GM19463 (cell line): ENCODE measurements at regions not wholly inside any gene's neighbourhood (a gene's known extent, or its start where the extent isn't known, plus 50 kb on each side); places are given as distances from the start of the nearest gene placed in this dataset.
A peak's percentile ranks its signal among the peaks of the same experiment; 100 is the strongest.
"Not testable (repeated sequence)": the region's sequence is repeated elsewhere in the genome, so short reads cannot be mapped to it uniquely, and the experiment has no call there.

ENCODE experiments used
- ATAC-seq: cut with Tn5 transposase; IDR thresholded peaks from one replicate; pipeline ENCODE4 v1.9.1; 2021; ENCODE audit warnings: mild to moderate bottlenecking, moderate library complexity; ENCODE audit not compliant: unreplicated experiment

- not testable (repeated sequence) for ATAC-seq
Measured at GRCh38 chr1:83410746-83411413, 588.1 kb downstream of the TTLL7 start.

- not testable (repeated sequence) for ATAC-seq
Measured at GRCh38 chr1:83406693-83407371, 592.1 kb downstream of the TTLL7 start.

GRCh38 chr1:83405789-83406188 is 593.1 kb downstream of the TTLL7 start:
- peak; percentile 63 for ATAC-seq

- not testable (repeated sequence) for ATAC-seq
Measured at GRCh38 chr1:83403500-83403899, 595.4 kb downstream of the TTLL7 start.

GRCh38 chr1:83401146-83401545 is 597.8 kb downstream of the TTLL7 start:
- ATAC-seq: not testable (repeated sequence)

- not testable (repeated sequence) for ATAC-seq
Measured at GRCh38 chr1:83400173-83400572, 598.8 kb downstream of the TTLL7 start.

- ATAC-seq: not testable (repeated sequence)
Measured at GRCh38 chr1:83398125-83398524, 600.8 kb downstream of the TTLL7 start.

GRCh38 chr1:83395130-83395529 is 603.8 kb downstream of the TTLL7 start:
- not testable (repeated sequence) for ATAC-seq

- ATAC-seq: not testable (repeated sequence)
Measured at GRCh38 chr1:83386946-83387345, 612.0 kb downstream of the TTLL7 start.

- ATAC-seq: not testable (repeated sequence)
Measured at GRCh38 chr1:83383107-83383506, 615.8 kb downstream of the TTLL7 start.

- ATAC-seq: not testable (repeated sequence)
Measured at GRCh38 chr1:83373018-83373417, 625.9 kb downstream of the TTLL7 start.

GRCh38 chr1:83369853-83370252 is 629.1 kb downstream of the TTLL7 start:
- ATAC-seq: not testable (repeated sequence)

GRCh38 chr1:83365320-83365719 is 633.6 kb downstream of the TTLL7 start:
- not testable (repeated sequence) for ATAC-seq

GRCh38 chr1:83345375-83345774 is 653.6 kb downstream of the TTLL7 start:
- not testable (repeated sequence) for ATAC-seq

GRCh38 chr1:83343767-83344166 is 655.2 kb downstream of the TTLL7 start:
- not testable (repeated sequence) for ATAC-seq

GRCh38 chr1:83342995-83343394 is 655.9 kb downstream of the TTLL7 start:
- not testable (repeated sequence) for ATAC-seq

GRCh38 chr1:83332308-83332707 is 666.6 kb downstream of the TTLL7 start:
- not testable (repeated sequence) for ATAC-seq

- no peak for ATAC-seq
Measured at GRCh38 chr1:83318366-83318765, 680.6 kb downstream of the TTLL7 start.

GRCh38 chr1:83315446-83315845 is 683.5 kb downstream of the TTLL7 start:
- ATAC-seq: not testable (repeated sequence)

- ATAC-seq: not testable (repeated sequence)
Measured at GRCh38 chr1:83310161-83310560, 688.8 kb downstream of the TTLL7 start.

GRCh38 chr1:83309035-83309434 is 689.9 kb downstream of the TTLL7 start:
- ATAC-seq: not testable (repeated sequence)

GRCh38 chr1:83306811-83307210 is 692.1 kb downstream of the TTLL7 start:
- not testable (repeated sequence) for ATAC-seq
